Colonic mucosa (tissue), 4 donors: ENCODE measurements at regions not wholly inside any gene's neighbourhood (a gene's known extent, or its start where the extent isn't known, plus 50 kb on each side); places are given as distances from the start of the nearest gene placed in this dataset.

Experiments
- DNase-seq: peaks from one replicate; pipeline ENCODE4 v3.0.0-alpha.2; 2020
- H3K27ac ChIP-seq: fragments of 200-600 bp; one replicate; pipeline ENCODE4 v1.8.0; 2021
- H3K27me3 ChIP-seq: fragments of 200-600 bp; one replicate; pipeline ENCODE4 v1.8.0; 2021
- H3K36me3 ChIP-seq: fragments of 200-600 bp; one replicate; pipeline ENCODE4 v1.8.0; 2021
- H3K4me1 ChIP-seq: fragments of 200-600 bp; one replicate; pipeline ENCODE4 v1.8.0; 2021; ENCODE audit warnings: mild to moderate bottlenecking
- H3K4me3 ChIP-seq: fragments of 200-600 bp; one replicate; pipeline ENCODE4 v1.8.0; 2021
- H3K9ac ChIP-seq, 2 donors: one replicate each; pipeline ENCODE4 v1.7.0; 2013; ENCODE audit warnings: control low read depth in 2 of 2, low read depth in 2 of 2, low read length in 2 of 2
- H3K9me3 ChIP-seq: fragments of 200-600 bp; one replicate; pipeline ENCODE4 v1.8.0; 2021
- CTCF ChIP-seq: fragments of 200-600 bp; IDR thresholded peaks from one replicate; pipeline ENCODE4 v1.8.0; 2022; ENCODE audit warnings: antibody characterized with exemption, mild to moderate bottlenecking
- intact Hi-C: fragments of 100-400 bp; cut with DNase I; formaldehyde crosslinking; loops from one replicate; pipeline ENCODE4 v1.14.1; 2022
- donor health status: healthy.
- donor health status: DM: no; HTN: no; CAD: no.
- donor health status: DM: no; HTN: no; CAD: no.

DNA sequence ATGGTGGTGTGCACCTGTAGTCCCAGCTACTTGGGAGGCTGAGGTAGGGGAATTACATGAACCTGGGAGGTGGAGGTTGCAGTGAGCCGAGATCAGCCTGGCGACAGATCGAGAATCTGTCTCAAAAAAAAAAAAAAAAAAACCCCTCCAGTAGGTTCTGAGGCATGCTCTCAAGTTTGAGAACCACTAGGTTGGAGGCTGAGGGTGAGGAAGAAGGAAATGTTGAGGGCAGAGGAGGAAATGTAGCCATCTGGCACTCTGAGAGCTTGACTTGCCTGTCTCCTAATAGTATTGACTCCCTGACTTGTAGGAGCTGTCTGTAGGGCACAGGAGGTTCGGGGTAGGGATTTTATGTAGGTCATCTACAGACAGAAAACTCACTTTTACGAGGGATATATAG is 204.6 kb downstream of the OPA1 start:
- Histone ChIP-seq H3K27me3 (no peaks in the 10 kb centered on the region), H3K4me1 (no peaks in the 10 kb centered on the region), H3K4me3 (no peak overlapping the region), H3K27ac (no peak overlapping the region), H3K9me3 (no peaks in the 10 kb centered on the region), H3K9ac (no peak overlapping the region), H3K36me3 (no peaks in the 10 kb centered on the region)
- DNase-seq = no peak
- TF ChIP-seq CTCF = no peak
- intact Hi-C loops = no loop called here

DNA sequence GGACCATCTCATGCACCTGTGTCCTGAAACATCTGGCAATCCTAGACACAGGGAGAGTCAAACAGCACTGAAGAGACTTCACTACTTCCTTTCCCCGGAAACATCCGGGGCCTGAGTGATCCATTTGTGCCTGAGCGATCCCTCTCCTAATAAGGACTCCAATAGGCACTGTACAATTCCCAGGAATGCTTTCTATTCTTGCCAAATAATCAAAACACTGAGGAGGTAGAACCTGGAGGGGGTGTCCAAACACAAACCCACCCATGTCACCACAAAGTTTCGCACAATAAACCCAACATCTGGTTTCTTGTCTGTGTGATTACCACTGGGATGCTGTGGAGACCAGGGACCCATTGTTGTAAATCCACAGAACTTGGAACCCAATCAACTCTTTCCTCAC is 205.0 kb downstream of the OPA1 start:
- Histone ChIP-seq H3K36me3 (no peaks in the 10 kb centered on the region), H3K4me1 (no peaks in the 10 kb centered on the region), H3K9ac (no peak overlapping the region), H3K27me3 (no peaks in the 10 kb centered on the region), H3K27ac (no peak overlapping the region), H3K4me3 (no peak overlapping the region), H3K9me3 (no peaks in the 10 kb centered on the region)
- intact Hi-C loops = no loop called here
- DNase-seq = no peak
- TF ChIP-seq CTCF = no peak

GRCh38 chr3:193800138-193801043 is 207.4 kb downstream of the OPA1 start:
- DNase-seq = no peak
- intact Hi-C loops = loop anchor here (10.0 kb wide), 1 partner anchor 74 kb away; no protein-coding TSS in a partner anchor
- Histone ChIP-seq H3K27ac (no peak overlapping the region), H3K9ac (no peak overlapping the region), H3K9me3 (no peaks in the 10 kb centered on the region), H3K4me1 (no peaks in the 10 kb centered on the region), H3K4me3 (no peak overlapping the region), H3K36me3 (no peaks in the 10 kb centered on the region), H3K27me3 (no peaks in the 10 kb centered on the region)
- no peak for TF ChIP-seq CTCF

- TF ChIP-seq CTCF = no peak
- Histone ChIP-seq H3K4me1 (no peaks in the 10 kb centered on the region), H3K27ac (no peak overlapping the region), H3K36me3 (no peaks in the 10 kb centered on the region), H3K27me3 (no peaks in the 10 kb centered on the region), H3K9ac (no peak overlapping the region), H3K9me3 (no peaks in the 10 kb centered on the region), H3K4me3 (no peak overlapping the region)
- intact Hi-C loops = loop anchor here (10.0 kb wide), 1 partner anchor 74 kb away; no protein-coding TSS in a partner anchor
- no peak for DNase-seq
Measured at GRCh38 chr3:193801097-193801496, 208.1 kb downstream of the OPA1 start.

GRCh38 chr3:193803288-193803687 is 210.3 kb downstream of the OPA1 start:
- no peak for TF ChIP-seq CTCF
- H3K9me3 ChIP-seq = no peaks in the 10 kb centered on the region
- no peak overlapping the region for H3K27ac ChIP-seq
- peak; percentile 61 for DNase-seq
- H3K4me3 ChIP-seq = no peak overlapping the region
- H3K9ac ChIP-seq = no peak overlapping the region
- intact Hi-C loops = loop anchor here (10.0 kb wide), 1 partner anchor 72 kb away; no protein-coding TSS in a partner anchor
- no peaks in the 10 kb centered on the region for H3K36me3 ChIP-seq
- H3K4me1 ChIP-seq = no peaks in the 10 kb centered on the region
- no peaks in the 10 kb centered on the region for H3K27me3 ChIP-seq
